Lung (tissue), 11 donors: ENCODE measurements at regions not wholly inside any gene's neighbourhood (a gene's known extent, or its start where the extent isn't known, plus 50 kb on each side); places are given as distances from the start of the nearest gene placed in this dataset.

Experiments used
- ATAC-seq: fragments of 200-7000 bp; cut with Tn5 transposase; one replicate; pipeline ENCODE4 v1.9.1; 2020; ENCODE audit warnings: moderate number of reproducible peaks; ENCODE audit not compliant: insufficient read depth, low FRiP score
- DNase-seq, 3 donors: peaks; one replicate each; pipeline ENCODE4 v3.0.0-alpha.2; 2013 to 2017
- H3K27ac ChIP-seq, 2 donors: one replicate each; pipeline ENCODE4 v1.5.1; 2013; ENCODE audit warnings: mild to moderate bottlenecking in 2 of 2, moderate library complexity in 2 of 2, control low read depth in 1 of 2, inconsistent platforms in 1 of 2, low read depth in 1 of 2, low read length in 1 of 2
- H3K27me3 ChIP-seq, 3 donors: one replicate each; pipeline ENCODE4 v1.5.1; 2013; ENCODE audit warnings: low read length in 2 of 3; ENCODE audit not compliant: control insufficient read depth in 3 of 3, insufficient read depth in 3 of 3
- H3K36me3 ChIP-seq, 4 donors: one replicate each; pipeline ENCODE4 v1.5.1; 2013; ENCODE audit warnings: low read length in 4 of 4, mild to moderate bottlenecking in 1 of 4, moderate library complexity in 1 of 4; ENCODE audit not compliant: control insufficient read depth in 4 of 4, insufficient read depth in 4 of 4
- H3K4me1 ChIP-seq, 5 donors: one replicate each; pipeline ENCODE4 v1.5.1; 2013; ENCODE audit warnings: low read length in 5 of 5, mild to moderate bottlenecking in 2 of 5, moderate library complexity in 1 of 5; ENCODE audit not compliant: control insufficient read depth in 5 of 5, insufficient read depth in 5 of 5
- H3K4me3 ChIP-seq: one replicate; pipeline ENCODE4 v1.5.1; 2013; ENCODE audit warnings: mild to moderate bottlenecking, control low read depth, moderate library complexity
- H3K9ac ChIP-seq, 2 donors: one replicate each; pipeline ENCODE4 v1.5.1; 2013; ENCODE audit warnings: low read length in 2 of 2, control low read depth in 1 of 2; ENCODE audit not compliant: insufficient read depth in 1 of 2
- H3K9me3 ChIP-seq, 4 donors: one replicate each; pipeline ENCODE4 v1.5.1; 2013; ENCODE audit warnings: low read length in 3 of 4, mild to moderate bottlenecking in 1 of 4, moderate library complexity in 1 of 4; ENCODE audit not compliant: control insufficient read depth in 4 of 4, insufficient read depth in 3 of 4
- WGBS, 2 donors: extraction: QIAGEN DNeasy Blood & Tissue Kit; methylation state at CpG; one replicate each; pipeline ENCODE4 v1.1.7; 2013; 5-methylcytosine and 5-hydroxymethylcytosine counted together
- TF ChIP-seq, protein P1 (sequence below): IDR thresholded peaks from 2 replicates; pipeline ENCODE4 v1.5.1; 2012; ENCODE audit warnings: mild to moderate bottlenecking; ENCODE audit errors: control extremely low read depth, extremely low read depth
- donor health status: control.
- donor health status: control.
- donor health status: Bipolar disorder and iron deficiency.
- donor health status: healthy.
- donor health status: DM: yes; HTN: yes; CAD: no.

DNA sequence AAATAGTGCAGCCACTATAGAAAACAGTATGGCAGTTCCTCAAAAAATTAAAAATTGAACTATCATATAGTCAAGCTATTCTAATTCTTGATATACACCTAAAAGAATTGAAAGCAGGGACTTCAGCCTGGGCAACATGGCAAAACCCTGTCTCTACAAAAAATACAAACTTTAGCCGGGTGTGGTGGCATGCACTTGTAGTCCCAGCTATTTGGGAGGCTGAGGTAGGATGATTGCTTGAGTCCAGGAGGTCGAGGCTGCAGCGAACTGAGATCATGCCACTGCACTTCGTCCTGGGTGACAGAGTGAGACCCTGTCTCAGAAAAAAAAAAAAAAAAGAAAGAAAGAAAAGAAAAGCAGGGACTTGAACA, 64.0 kb upstream of the FOXN2 start:
- WGBS, 2 donors: 84 to 88% methylated on average over 4 of the region's 4 CpGs
- Histone ChIP-seq H3K4me1 (peaks cover 1 to 23% (median 12%) of the 10 kb centered on the region in 5 donors), H3K4me3 (no peak overlapping the region), H3K36me3 (no peaks in the 10 kb centered on the region), H3K27ac (no peak overlapping the region), H3K9ac (no peak overlapping the region), H3K27me3 (peaks cover 0 to 4% (median 0%) of the 10 kb centered on the region in 3 donors), H3K9me3 (no peaks in the 10 kb centered on the region)
- DNase-seq: no peak
- ATAC-seq: no peak
- TF ChIP-seq, protein P1, sequence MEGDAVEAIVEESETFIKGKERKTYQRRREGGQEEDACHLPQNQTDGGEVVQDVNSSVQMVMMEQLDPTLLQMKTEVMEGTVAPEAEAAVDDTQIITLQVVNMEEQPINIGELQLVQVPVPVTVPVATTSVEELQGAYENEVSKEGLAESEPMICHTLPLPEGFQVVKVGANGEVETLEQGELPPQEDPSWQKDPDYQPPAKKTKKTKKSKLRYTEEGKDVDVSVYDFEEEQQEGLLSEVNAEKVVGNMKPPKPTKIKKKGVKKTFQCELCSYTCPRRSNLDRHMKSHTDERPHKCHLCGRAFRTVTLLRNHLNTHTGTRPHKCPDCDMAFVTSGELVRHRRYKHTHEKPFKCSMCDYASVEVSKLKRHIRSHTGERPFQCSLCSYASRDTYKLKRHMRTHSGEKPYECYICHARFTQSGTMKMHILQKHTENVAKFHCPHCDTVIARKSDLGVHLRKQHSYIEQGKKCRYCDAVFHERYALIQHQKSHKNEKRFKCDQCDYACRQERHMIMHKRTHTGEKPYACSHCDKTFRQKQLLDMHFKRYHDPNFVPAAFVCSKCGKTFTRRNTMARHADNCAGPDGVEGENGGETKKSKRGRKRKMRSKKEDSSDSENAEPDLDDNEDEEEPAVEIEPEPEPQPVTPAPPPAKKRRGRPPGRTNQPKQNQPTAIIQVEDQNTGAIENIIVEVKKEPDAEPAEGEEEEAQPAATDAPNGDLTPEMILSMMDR: no peak

GRCh38 chr2:48250943-48251342, 63.5 kb upstream of the FOXN2 start:
- no peaks in the 10 kb centered on the region for H3K36me3 ChIP-seq
- no peak for DNase-seq
- peaks cover 1 to 23% (median 12%) of the 10 kb centered on the region in 5 donors for H3K4me1 ChIP-seq
- peak; percentile 43 for ATAC-seq
- H3K4me3 ChIP-seq: no peak overlapping the region
- H3K9ac ChIP-seq: no peak overlapping the region
- no peak overlapping the region for H3K27ac ChIP-seq
- TF ChIP-seq, protein P1: no peak
- H3K27me3 ChIP-seq: peaks cover 0 to 4% (median 2%) of the 10 kb centered on the region in 3 donors
- WGBS, 2 donors: 25 to 51% methylated on average over 3 of the region's 3 CpGs
- no peaks in the 10 kb centered on the region for H3K9me3 ChIP-seq

- H3K27ac ChIP-seq: peak overlapping the region in 1 of 2 donors; percentile 14
- 60 to 66% methylated on average over 3 of the region's 3 CpGs for WGBS, 2 donors
- H3K27me3 ChIP-seq: peaks cover 0 to 4% (median 2%) of the 10 kb centered on the region in 3 donors
- DNase-seq (no peak), ATAC-seq (no peak)
- TF ChIP-seq, protein P1: no peak
- no peaks in the 10 kb centered on the region for H3K9me3 ChIP-seq
- peaks cover 1 to 23% (median 12%) of the 10 kb centered on the region in 5 donors for H3K4me1 ChIP-seq
- no peaks in the 10 kb centered on the region for H3K36me3 ChIP-seq
- no peak overlapping the region for H3K9ac ChIP-seq
- H3K4me3 ChIP-seq: no peak overlapping the region
Observed at GRCh38 chr2:48251437-48252148, 62.9 kb upstream of the FOXN2 start.
